ENCODE measurements at regions not wholly inside any gene's neighbourhood (a gene's known extent, or its start where the extent isn't known, plus 50 kb on each side); places are given as distances from the start of the nearest gene placed in this dataset.

DNA sequence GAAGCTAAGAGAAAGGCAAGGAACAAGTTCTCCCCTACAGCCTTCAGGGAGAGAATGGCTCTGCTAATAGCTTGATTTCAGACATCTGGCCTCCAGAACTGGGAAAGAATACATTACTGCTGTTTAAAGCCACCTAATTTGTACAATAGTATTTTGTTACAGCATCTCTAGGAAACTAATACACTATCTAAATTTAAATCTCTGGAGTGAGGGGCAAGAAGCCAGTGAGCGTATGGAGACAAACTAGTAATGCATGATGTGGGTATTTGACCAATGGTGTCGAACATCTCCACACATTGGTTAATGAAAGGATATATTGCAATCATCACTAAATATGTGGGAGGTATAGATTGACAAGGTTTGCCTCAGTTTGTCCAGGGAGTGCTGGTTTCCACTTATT, 451.5 kb downstream of the EPM2A start:
- no peak overlapping the region for H3K27ac ChIP-seq
- TF ChIP-seq, protein P1, sequence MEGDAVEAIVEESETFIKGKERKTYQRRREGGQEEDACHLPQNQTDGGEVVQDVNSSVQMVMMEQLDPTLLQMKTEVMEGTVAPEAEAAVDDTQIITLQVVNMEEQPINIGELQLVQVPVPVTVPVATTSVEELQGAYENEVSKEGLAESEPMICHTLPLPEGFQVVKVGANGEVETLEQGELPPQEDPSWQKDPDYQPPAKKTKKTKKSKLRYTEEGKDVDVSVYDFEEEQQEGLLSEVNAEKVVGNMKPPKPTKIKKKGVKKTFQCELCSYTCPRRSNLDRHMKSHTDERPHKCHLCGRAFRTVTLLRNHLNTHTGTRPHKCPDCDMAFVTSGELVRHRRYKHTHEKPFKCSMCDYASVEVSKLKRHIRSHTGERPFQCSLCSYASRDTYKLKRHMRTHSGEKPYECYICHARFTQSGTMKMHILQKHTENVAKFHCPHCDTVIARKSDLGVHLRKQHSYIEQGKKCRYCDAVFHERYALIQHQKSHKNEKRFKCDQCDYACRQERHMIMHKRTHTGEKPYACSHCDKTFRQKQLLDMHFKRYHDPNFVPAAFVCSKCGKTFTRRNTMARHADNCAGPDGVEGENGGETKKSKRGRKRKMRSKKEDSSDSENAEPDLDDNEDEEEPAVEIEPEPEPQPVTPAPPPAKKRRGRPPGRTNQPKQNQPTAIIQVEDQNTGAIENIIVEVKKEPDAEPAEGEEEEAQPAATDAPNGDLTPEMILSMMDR (IDR thresholded peaks at IDR 0.05) = no peak
- no peak for TF ChIP-seq ZFX (IDR thresholded peaks at IDR 0.05; ENCODE audit: borderline replicate concordance)

DNA sequence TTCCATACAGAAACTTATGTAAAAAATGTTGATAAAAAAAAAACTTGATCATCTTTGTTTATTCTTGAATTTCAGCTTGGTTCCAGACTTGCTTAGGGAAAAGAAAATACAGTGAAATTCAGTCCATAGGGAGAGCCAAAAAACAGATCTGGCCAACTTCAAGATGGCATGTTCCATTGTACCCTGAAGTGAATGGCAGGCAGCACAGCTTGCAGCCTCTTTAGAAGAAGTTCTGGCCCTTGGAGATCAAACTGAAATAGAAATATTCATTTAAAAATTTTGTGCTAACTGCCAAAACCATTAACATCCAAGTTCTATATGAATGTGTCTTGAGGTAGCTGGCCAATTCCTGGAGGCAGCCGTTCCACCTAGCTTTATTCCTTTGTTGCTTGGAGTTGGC, 448.4 kb downstream of the EPM2A start:
- no peak overlapping the region for H3K27ac ChIP-seq
- TF ChIP-seq, protein P1 (IDR thresholded peaks at IDR 0.05) = no peak
- TF ChIP-seq ZFX (IDR thresholded peaks at IDR 0.05; ENCODE audit: borderline replicate concordance) = no peak

GRCh38 chr6:145289573-145289972, 445.7 kb downstream of the EPM2A start:
- H3K27ac ChIP-seq = no peak overlapping the region

DNA sequence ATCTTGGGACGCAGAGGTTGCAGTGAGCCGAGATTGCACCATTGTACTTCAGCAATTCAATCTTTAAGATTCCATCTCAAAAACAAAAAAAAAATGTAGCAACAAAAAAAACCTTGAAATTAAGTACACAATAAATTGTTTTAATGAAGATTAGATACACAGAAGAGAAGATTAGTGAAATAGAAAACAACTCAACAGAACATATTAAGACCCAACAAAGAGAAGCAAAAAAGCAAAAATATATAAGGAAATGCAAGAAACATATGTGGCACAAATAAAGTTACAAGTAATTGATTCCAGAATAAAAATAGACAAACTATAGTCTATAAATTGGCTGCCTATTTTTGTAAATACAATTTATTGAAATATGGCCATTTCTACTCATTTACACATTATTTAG, 445.2 kb downstream of the EPM2A start:
- H3K27ac ChIP-seq = no peak overlapping the region
- TF ChIP-seq, protein P1 (IDR thresholded peaks at IDR 0.05) = no peak
- no peak for TF ChIP-seq ZFX (IDR thresholded peaks at IDR 0.05; ENCODE audit: borderline replicate concordance)

More at GRCh38 chr6:145289573-145289972, 445.7 kb downstream of the EPM2A start:
- TF ChIP-seq ZFX (IDR thresholded peaks at IDR 0.05; ENCODE audit: borderline replicate concordance) = no peak
- TF ChIP-seq, protein P1 (IDR thresholded peaks at IDR 0.05) = no peak

DNA sequence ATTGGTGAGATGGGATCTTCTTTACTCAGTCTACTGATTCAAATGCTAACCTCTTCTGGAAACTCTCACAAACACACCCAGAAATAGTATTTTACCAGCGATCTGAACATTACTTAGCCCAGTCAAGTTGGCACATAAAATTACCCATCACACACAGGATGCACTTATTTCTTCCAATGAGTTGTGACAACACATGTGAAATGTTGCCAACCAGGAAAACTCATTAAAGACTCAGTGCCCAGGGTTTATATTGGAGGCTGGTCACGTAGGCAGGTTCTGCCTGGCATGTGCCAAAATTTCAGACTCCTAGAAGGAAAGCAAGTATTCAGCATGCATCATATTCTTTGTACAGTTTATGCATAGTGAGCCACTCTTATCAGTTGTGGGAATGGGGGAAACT, 443.3 kb downstream of the EPM2A start:
- TF ChIP-seq, protein P1 (IDR thresholded peaks at IDR 0.05) = no peak
- TF ChIP-seq ZFX (IDR thresholded peaks at IDR 0.05; ENCODE audit: borderline replicate concordance) = no peak
- H3K27ac ChIP-seq = no peak overlapping the region

- H3K27ac ChIP-seq = no peak overlapping the region
- TF ChIP-seq, protein P1 (IDR thresholded peaks at IDR 0.05) = no peak
- no peak for TF ChIP-seq ZFX (IDR thresholded peaks at IDR 0.05; ENCODE audit: borderline replicate concordance)
Observed at GRCh38 chr6:145294942-145295341, 440.4 kb downstream of the EPM2A start.

DNA sequence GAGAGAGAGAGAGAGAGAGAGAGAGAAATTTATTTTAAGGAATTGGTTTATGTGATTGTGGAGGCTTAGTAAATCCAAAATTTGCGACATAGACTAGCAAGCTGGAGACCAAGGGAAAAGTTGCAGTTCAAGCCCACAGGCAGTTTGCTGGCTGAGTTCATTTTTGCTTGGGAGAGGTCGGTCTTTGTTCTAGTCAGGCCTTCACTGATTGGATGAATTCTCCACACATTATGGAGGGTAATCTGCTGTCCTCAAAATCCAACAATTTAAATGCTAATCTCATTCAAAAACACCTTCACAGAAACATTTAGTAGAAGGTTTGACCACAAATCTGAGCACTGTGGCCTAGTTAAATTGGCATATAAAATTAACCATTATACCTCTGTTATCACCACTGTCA, 439.6 kb downstream of the EPM2A start:
- no peak for TF ChIP-seq ZFX (IDR thresholded peaks at IDR 0.05; ENCODE audit: borderline replicate concordance)
- TF ChIP-seq, protein P1 (IDR thresholded peaks at IDR 0.05) = no peak
- H3K27ac ChIP-seq = no peak overlapping the region

Data from 22Rv1 (cell line).